Loucy (cell line): ENCODE measurements at regions not wholly inside any gene's neighbourhood (a gene's known extent, or its start where the extent isn't known, plus 50 kb on each side); places are given as distances from the start of the nearest gene placed in this dataset.

ENCODE experiments used
- H2AFZ ChIP-seq: fragments of 200-600 bp; sonication (generic); 2 replicates; pipeline ENCODE4 v1.6.0; 2016; ENCODE audit warnings: antibody characterized with exemption, mild to moderate bottlenecking, low read length, moderate library complexity
- H3F3A ChIP-seq: fragments of 200-600 bp; 2 replicates; pipeline ENCODE4 v1.6.0; 2016; ENCODE audit warnings: antibody characterized with exemption, low read depth, mild to moderate bottlenecking
- H3K27me3 ChIP-seq: fragments of 200-600 bp; sonication (generic); 2 replicates; pipeline ENCODE4 v1.6.1; 2014; ENCODE audit warnings: low read length, mild to moderate bottlenecking; ENCODE audit not compliant: insufficient read depth, poor library complexity, severe bottlenecking
- H3K36me3 ChIP-seq: fragments of 200-600 bp; sonication (generic); 2 replicates; pipeline ENCODE4 v1.6.1; 2016; ENCODE audit warnings: low read length; ENCODE audit not compliant: insufficient read depth
- H3K4me1 ChIP-seq: fragments of 200-600 bp; sonication (generic); 2 replicates; pipeline ENCODE4 v1.5.1; 2014; ENCODE audit warnings: low read length, mild to moderate bottlenecking; ENCODE audit not compliant: insufficient read depth, poor library complexity, severe bottlenecking
- H3K4me2 ChIP-seq: fragments of 200-600 bp; sonication (generic); 2 replicates; pipeline ENCODE4 v1.6.0; 2014; ENCODE audit warnings: antibody characterized with exemption, low read length, low read depth, mild to moderate bottlenecking; ENCODE audit not compliant: poor library complexity, severe bottlenecking
- H3K4me3 ChIP-seq: fragments of 200-600 bp; sonication (generic); 2 replicates; pipeline ENCODE4 v1.5.1; 2014; ENCODE audit warnings: low read length, mild to moderate bottlenecking, mixed read lengths; ENCODE audit not compliant: poor library complexity, severe bottlenecking
- H3K79me2 ChIP-seq: fragments of 200-600 bp; sonication (generic); 2 replicates; pipeline ENCODE4 v1.6.1; 2014; ENCODE audit warnings: low read length; ENCODE audit not compliant: insufficient read depth
- H3K9ac ChIP-seq: fragments of 200-600 bp; sonication (generic); 2 replicates; pipeline ENCODE4 v1.6.0; 2014; ENCODE audit warnings: mild to moderate bottlenecking, low read depth, low read length, moderate library complexity; ENCODE audit not compliant: poor library complexity, severe bottlenecking
- H3K9me2 ChIP-seq: fragments of 200-600 bp; sonication (generic); replicated peaks from 2 replicates; pipeline ENCODE4 v1.6.1; 2016; ENCODE audit warnings: low read depth, low read length, mixed read lengths
- H3K9me3 ChIP-seq: fragments of 200-600 bp; sonication (generic); 2 replicates; pipeline ENCODE4 v1.6.1; 2014; ENCODE audit warnings: mild to moderate bottlenecking, antibody characterized with exemption, low read length, low read depth; ENCODE audit not compliant: insufficient read depth
- H4K20me1 ChIP-seq: fragments of 200-600 bp; sonication (generic); 2 replicates; pipeline ENCODE4 v1.6.0; 2014; ENCODE audit warnings: antibody characterized with exemption, low read length, mild to moderate bottlenecking; ENCODE audit not compliant: insufficient read depth, poor library complexity, severe bottlenecking
- EZH2phosphoT487 ChIP-seq: fragments of 200-600 bp; IDR thresholded peaks from 2 replicates; pipeline ENCODE4 v1.6.1; 2018; ENCODE audit warnings: antibody characterized with exemption, mild to moderate bottlenecking, moderate library complexity, borderline replicate concordance
- TF ChIP-seq, protein P1 (sequence below): fragments of 200-600 bp; sonication (generic); conservative IDR thresholded peaks from 2 replicates; pipeline ENCODE4 v1.5.1; 2014; ENCODE audit warnings: mild to moderate bottlenecking, antibody characterized with exemption, low read length

DNA sequence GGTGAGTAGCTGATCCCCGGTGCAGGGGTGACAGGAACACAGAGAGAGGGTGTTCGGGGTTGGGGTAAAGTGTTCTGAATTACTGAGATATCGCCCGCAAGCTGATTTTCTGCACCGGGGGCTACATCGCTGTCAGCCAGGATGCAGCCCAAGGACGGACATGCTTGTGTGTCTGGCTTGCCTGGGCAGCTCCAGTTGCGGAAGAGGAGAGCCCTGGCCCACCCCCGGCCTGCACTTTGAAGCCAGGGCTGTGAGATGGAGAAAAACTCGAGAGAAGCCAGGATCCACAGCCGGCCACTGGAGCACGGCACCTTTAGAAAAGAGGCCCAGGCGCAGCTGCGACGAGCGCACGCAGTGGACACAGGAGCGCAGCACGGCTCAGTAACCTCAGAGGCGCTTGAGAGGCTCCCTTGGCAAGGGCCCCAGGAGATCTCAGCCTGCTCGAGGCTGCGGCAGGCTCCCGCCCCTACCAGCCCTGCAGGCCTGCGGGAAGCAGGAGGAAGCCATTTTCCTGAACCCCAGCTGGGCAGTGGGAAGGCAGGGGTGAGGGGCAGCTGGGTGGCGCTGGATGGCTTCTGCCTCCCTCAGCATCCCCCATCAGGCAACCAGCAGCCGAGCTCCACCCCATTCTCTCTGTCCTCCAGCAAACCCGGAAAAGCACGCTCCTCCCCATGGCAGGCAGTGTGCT is 59.2 kb downstream of the C9orf50 start:
- Histone ChIP-seq H3F3A (no peaks in the 10 kb centered on the region), H3K9me3 (no peaks in the 10 kb centered on the region), H3K79me2 (no peaks in the 10 kb centered on the region), H3K4me3 (no peak overlapping the region), H3K9ac (no peak overlapping the region), H3K4me1 (no peaks in the 10 kb centered on the region), H2AFZ (no peak overlapping the region), H3K4me2 (no peak overlapping the region), H3K9me2 (no peaks in the 10 kb centered on the region), H3K27me3 (no peaks in the 10 kb centered on the region), H4K20me1 (no peaks in the 10 kb centered on the region), H3K36me3 (no peaks in the 10 kb centered on the region)
- no peak for TF ChIP-seq EZH2phosphoT487
- TF ChIP-seq, protein P1, sequence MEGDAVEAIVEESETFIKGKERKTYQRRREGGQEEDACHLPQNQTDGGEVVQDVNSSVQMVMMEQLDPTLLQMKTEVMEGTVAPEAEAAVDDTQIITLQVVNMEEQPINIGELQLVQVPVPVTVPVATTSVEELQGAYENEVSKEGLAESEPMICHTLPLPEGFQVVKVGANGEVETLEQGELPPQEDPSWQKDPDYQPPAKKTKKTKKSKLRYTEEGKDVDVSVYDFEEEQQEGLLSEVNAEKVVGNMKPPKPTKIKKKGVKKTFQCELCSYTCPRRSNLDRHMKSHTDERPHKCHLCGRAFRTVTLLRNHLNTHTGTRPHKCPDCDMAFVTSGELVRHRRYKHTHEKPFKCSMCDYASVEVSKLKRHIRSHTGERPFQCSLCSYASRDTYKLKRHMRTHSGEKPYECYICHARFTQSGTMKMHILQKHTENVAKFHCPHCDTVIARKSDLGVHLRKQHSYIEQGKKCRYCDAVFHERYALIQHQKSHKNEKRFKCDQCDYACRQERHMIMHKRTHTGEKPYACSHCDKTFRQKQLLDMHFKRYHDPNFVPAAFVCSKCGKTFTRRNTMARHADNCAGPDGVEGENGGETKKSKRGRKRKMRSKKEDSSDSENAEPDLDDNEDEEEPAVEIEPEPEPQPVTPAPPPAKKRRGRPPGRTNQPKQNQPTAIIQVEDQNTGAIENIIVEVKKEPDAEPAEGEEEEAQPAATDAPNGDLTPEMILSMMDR: no peak

DNA sequence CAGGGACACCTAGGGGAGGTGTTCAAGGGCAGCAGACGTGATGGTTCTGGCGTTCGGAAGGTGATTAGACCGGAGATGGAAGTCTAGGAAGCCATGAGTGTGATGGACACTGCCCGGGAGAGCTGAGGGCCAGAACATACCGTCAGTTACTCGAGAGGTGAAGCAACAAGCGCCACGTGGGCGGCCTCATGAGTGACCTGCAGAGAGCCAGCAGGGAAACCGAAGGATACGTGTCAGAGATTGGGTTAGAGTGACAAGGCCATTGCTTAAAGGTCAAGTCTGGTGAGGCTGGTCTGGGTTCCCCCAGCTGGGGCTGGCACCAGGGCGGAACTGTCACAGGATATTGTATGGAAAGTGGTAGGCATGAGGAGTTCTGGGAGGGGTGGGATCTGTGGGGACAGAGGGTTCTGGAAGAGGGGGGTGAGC is 60.0 kb downstream of the C9orf50 start:
- no peaks in the 10 kb centered on the region for H3K4me1 ChIP-seq
- H3K4me3 ChIP-seq: no peak overlapping the region
- no peaks in the 10 kb centered on the region for H3K36me3 ChIP-seq
- H3K9me3 ChIP-seq: no peaks in the 10 kb centered on the region
- H4K20me1 ChIP-seq: no peaks in the 10 kb centered on the region
- no peak for TF ChIP-seq EZH2phosphoT487
- TF ChIP-seq, protein P1: no peak
- no peaks in the 10 kb centered on the region for H3K79me2 ChIP-seq
- no peak overlapping the region for H3K4me2 ChIP-seq
- H3K27me3 ChIP-seq: no peaks in the 10 kb centered on the region
- no peaks in the 10 kb centered on the region for H3F3A ChIP-seq
- H3K9me2 ChIP-seq: no peaks in the 10 kb centered on the region
- H2AFZ ChIP-seq: no peak overlapping the region
- no peak overlapping the region for H3K9ac ChIP-seq

DNA sequence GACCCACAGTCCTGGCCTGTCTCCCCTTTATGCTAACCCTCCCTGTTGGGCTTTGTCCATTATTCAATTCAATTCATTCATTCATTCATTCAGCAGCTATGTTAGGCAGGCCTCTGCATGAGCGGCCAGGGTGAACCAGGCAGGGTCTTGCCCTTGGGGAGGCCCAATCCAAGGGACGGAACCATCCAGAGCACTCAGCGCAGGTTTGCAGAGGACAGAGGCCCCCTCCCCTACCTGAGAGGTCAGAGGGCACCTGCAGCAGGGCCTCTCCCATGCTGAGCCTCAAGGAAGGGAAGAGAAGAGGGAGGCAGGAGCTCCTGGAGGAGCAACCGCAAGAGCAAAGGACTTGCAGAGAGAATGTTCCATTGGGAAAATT is 61.4 kb downstream of the C9orf50 start:
- H3K9ac ChIP-seq: no peak overlapping the region
- H3K27me3 ChIP-seq: no peaks in the 10 kb centered on the region
- no peaks in the 10 kb centered on the region for H3F3A ChIP-seq
- no peaks in the 10 kb centered on the region for H3K79me2 ChIP-seq
- no peaks in the 10 kb centered on the region for H4K20me1 ChIP-seq
- no peak overlapping the region for H2AFZ ChIP-seq
- H3K36me3 ChIP-seq: no peaks in the 10 kb centered on the region
- no peak overlapping the region for H3K4me3 ChIP-seq
- no peaks in the 10 kb centered on the region for H3K9me3 ChIP-seq
- H3K4me1 ChIP-seq: no peaks in the 10 kb centered on the region
- TF ChIP-seq, protein P1: no peak
- no peak for TF ChIP-seq EZH2phosphoT487
- no peaks in the 10 kb centered on the region for H3K9me2 ChIP-seq
- no peak overlapping the region for H3K4me2 ChIP-seq
